ENCODE measurements at regions not wholly inside any gene's neighbourhood (a gene's known extent, or its start where the extent isn't known, plus 50 kb on each side); places are given as distances from the start of the nearest gene placed in this dataset.

- Histone ChIP-seq H3K4ac (ENCODE audit: low read depth, low read length) (no peak overlapping the region), H3K9me3 (ENCODE audit: control insufficient read depth, insufficient read depth, low read length) (no peaks in the 10 kb centered on the region), H3K9ac (ENCODE audit: low read depth, low read length) (no peak overlapping the region), H3K23ac (ENCODE audit: low read depth, low read length) (no peak overlapping the region), H3K14ac (replicated peaks; ENCODE audit: low read depth, low read length) (no peak overlapping the region), H2AK5ac (ENCODE audit: low read depth, low read length) (no peak overlapping the region), H3K27ac (ENCODE audit: insufficient read depth, low read length) (no peak overlapping the region), H2BK120ac (ENCODE audit: low read depth, low read length) (no peak overlapping the region), H3K4me3 (ENCODE audit: insufficient read depth, low read depth, low read length) (no peak overlapping the region), H2BK20ac (ENCODE audit: low read depth, low read length) (no peak overlapping the region), H4K5ac (ENCODE audit: low read depth, low read length) (no peak overlapping the region), H2BK5ac (ENCODE audit: low read depth, low read length, poor library complexity, severe bottlenecking) (no peak overlapping the region), H3K79me1 (ENCODE audit: low read depth in 1 of 2, low read length in 2 of 2) (no peaks in the 10 kb centered on the region), H3K18ac (ENCODE audit: low read depth, low read length) (no peak overlapping the region), H2BK15ac (ENCODE audit: low read depth, low read length) (no peak overlapping the region), H4K91ac (ENCODE audit: insufficient read depth, low read depth, low read length) (no peak overlapping the region), H4K8ac (ENCODE audit: low read depth in 2 of 2, low read length in 2 of 2) (no peak overlapping the region), H2AFZ (replicated peaks; ENCODE audit: low read length, poor library complexity) (no peak overlapping the region), H2AK9ac (replicated peaks; ENCODE audit: low read depth, low read length, poor library complexity) (no peak overlapping the region), H3K36me3 (ENCODE audit: control insufficient read depth, insufficient read depth, low read length) (no peaks in the 10 kb centered on the region), H3K9me1 (ENCODE audit: insufficient read depth, low read length) (no peaks in the 10 kb centered on the region), H3K4me1 (ENCODE audit: control insufficient read depth, insufficient read depth, low read length) (no peaks in the 10 kb centered on the region), H4K20me1 (ENCODE audit: insufficient read depth, low read length) (no peaks in the 10 kb centered on the region), H3K4me2 (ENCODE audit: low read depth, low read length) (no peak overlapping the region), H3K56ac (ENCODE audit: extremely low read depth, insufficient read depth, low read length) (no peak overlapping the region), H3K27me3 (ENCODE audit: control insufficient read depth, insufficient read depth, low read length) (no peaks in the 10 kb centered on the region)
- ATAC-seq (ENCODE audit: low read depth) (no peak), DNase-seq (no peak)
- intact Hi-C loops (cut with micrococcal nuclease) = no loop called here
- TF ChIP-seq SMC3 (IDR thresholded peaks at IDR 0.05; ENCODE audit: low read depth, low read length) (no peak), CEBPB (IDR thresholded peaks at IDR 0.05; ENCODE audit: low read depth, low read length) (no peak), RCOR1 (IDR thresholded peaks at IDR 0.05; ENCODE audit: insufficient replicate concordance, low read length) (no peak), BHLHE40 (IDR thresholded peaks at IDR 0.05; ENCODE audit: low read depth, low read length) (no peak), CHD1 (IDR thresholded peaks at IDR 0.05; ENCODE audit: low read depth, low read length) (no peak), FOS (IDR thresholded peaks at IDR 0.05; ENCODE audit: low read depth, low read length) (no peak), MXI1 (IDR thresholded peaks at IDR 0.05; ENCODE audit: borderline replicate concordance, low read depth, low read length) (no peak), RAD21 (IDR thresholded peaks at IDR 0.05; ENCODE audit: low read length) (no peak), USF2 (IDR thresholded peaks at IDR 0.05; ENCODE audit: low read depth, low read length) (no peak), POLR2A (IDR thresholded peaks at IDR 0.05; ENCODE audit: low read depth, low read length) (no peak)
- WGBS, 2 experiments (ENCODE audit: extremely low coverage in 2 of 2, insufficient read length in 1 of 2) = no CpG with 5 or more reads among the region's 4 CpGs
- dilution Hi-C loops (cut with HindIII; ENCODE audit: low sequenced_read_pairs, unreplicated experiment) = no loop called here
- in situ Hi-C loops (cut with MboI; ENCODE audit: low sequenced_read_pairs) = no loop called here
- CTCF ChIA-PET = interaction anchor here (0.7 kb wide), 1 partner anchor 1931 kb away, joined by 3 read pairs; no protein-coding TSS in a partner anchor
- POLR2A ChIA-PET (ENCODE audit: unreplicated experiment) = no interaction called here
- no TSS peak for BruUV-seq (replicated peaks)
Measured at GRCh38 chr2:221908518-221908917, 336.4 kb upstream of the EPHA4 start.
